SK-N-SH (cell line): ENCODE measurements at regions not wholly inside any gene's neighbourhood (a gene's known extent, or its start where the extent isn't known, plus 50 kb on each side); places are given as distances from the start of the nearest gene placed in this dataset.

Experiments used
- CTCF ChIP-seq: fragments of 200-600 bp; sonication (generic); IDR thresholded peaks from 2 replicates; pipeline ENCODE4 v1.6.1; 2017; ENCODE audit warnings: antibody characterized with exemption, mild to moderate bottlenecking, moderate library complexity
- EZH2phosphoT487 ChIP-seq: fragments of 200-600 bp; sonication (generic); IDR thresholded peaks from 2 replicates; pipeline ENCODE4 v1.6.1; 2017; ENCODE audit warnings: low read depth, mixed run types, mild to moderate bottlenecking, antibody characterized with exemption, moderate library complexity, borderline replicate concordance
- GATA2 ChIP-seq: sonication (generic); formaldehyde crosslinking; IDR thresholded peaks from 2 replicates; pipeline ENCODE4 v1.5.0; 2020; ENCODE audit warnings: mild to moderate bottlenecking, missing genetic modification reagents
- MXI1 ChIP-seq: IDR thresholded peaks from 2 replicates; pipeline ENCODE4 v1.6.1; 2012; ENCODE audit warnings: mild to moderate bottlenecking, low read depth, low read length, improper control_type of control experiment
- PBX3 ChIP-seq: IDR thresholded peaks from 2 replicates; pipeline ENCODE4; 2012
- POLR2AphosphoS5 ChIP-seq: IDR thresholded peaks from 2 replicates; pipeline ENCODE4 v1.6.1; 2012; ENCODE audit warnings: low read depth, low read length
- RAD21 ChIP-seq: IDR thresholded peaks from 2 replicates; pipeline ENCODE4 v1.6.1; 2012; ENCODE audit warnings: mild to moderate bottlenecking, low read length
- SMC3 ChIP-seq: IDR thresholded peaks from 2 replicates; pipeline ENCODE4 v1.6.1; 2012; ENCODE audit warnings: low read depth, low read length, improper control_type of control experiment
- TAF1 ChIP-seq: IDR thresholded peaks from 2 replicates; pipeline ENCODE4 v1.6.1; 2012; ENCODE audit warnings: low read depth, mild to moderate bottlenecking, low read length, moderate library complexity, borderline replicate concordance
- TCF12 ChIP-seq: IDR thresholded peaks from 2 replicates; pipeline ENCODE4 v1.4.0; 2012
- USF1 ChIP-seq: IDR thresholded peaks from 2 replicates; pipeline ENCODE4 v1.4.0; 2012; ENCODE audit warnings: low read depth, borderline replicate concordance
- YY1 ChIP-seq: IDR thresholded peaks from 2 replicates; pipeline ENCODE4 v1.4.0; 2012; ENCODE audit warnings: low read depth, mild to moderate bottlenecking
- ZBTB33 ChIP-seq: IDR thresholded peaks from 2 replicates; pipeline ENCODE4 v1.4.0; 2012; ENCODE audit warnings: low read depth, borderline replicate concordance

GRCh38 chr1:91200675-91201074 lies 178.8 kb upstream of the ZNF644 start:
- TF ChIP-seq CTCF (no peak), TCF12 (no peak), ZBTB33 (no peak), USF1 (no peak), SMC3 (no peak), EZH2phosphoT487 (no peak), TAF1 (no peak), RAD21 (no peak), PBX3 (no peak), GATA2 (no peak), POLR2AphosphoS5 (no peak), MXI1 (no peak), YY1 (no peak)
